Stimulated activated memory B cell treated with anti-CD40 and anti-IgM and Interleukin-4, amounts not matched to agents 10 μg/mL and 1 μg/mL and 100 μg/mL, for 72 hours (primary cell): ENCODE measurements at regions not wholly inside any gene's neighbourhood (a gene's known extent, or its start where the extent isn't known, plus 50 kb on each side); places are given as distances from the start of the nearest gene placed in this dataset.

ENCODE experiments used
- ATAC-seq: fragments of 150-1000 bp; cut with Tn5 transposase; 2 replicates; pipeline ENCODE4 v1.10.0; 2021
- H3K27ac Mint-ChIP-seq: one replicate; pipeline ENCODE4 v1.8.0; 2022; ENCODE audit warnings: mild to moderate bottlenecking, mixed read lengths
- H3K27me3 Mint-ChIP-seq: one replicate; pipeline ENCODE4 v1.8.0; 2022; ENCODE audit warnings: mixed read lengths
- H3K36me3 Mint-ChIP-seq: one replicate; pipeline ENCODE4 v1.8.0; 2022; ENCODE audit warnings: mixed read lengths
- H3K4me1 Mint-ChIP-seq: one replicate; pipeline ENCODE4 v1.8.0; 2022; ENCODE audit warnings: mixed read lengths
- H3K4me3 Mint-ChIP-seq: one replicate; pipeline ENCODE4 v1.8.0; 2022; ENCODE audit warnings: mild to moderate bottlenecking, moderate library complexity, mixed read lengths
- H3K9me3 Mint-ChIP-seq: one replicate; pipeline ENCODE4 v1.8.0; 2022; ENCODE audit warnings: mixed read lengths

GRCh38 chr10:42928064-42928463 lies 145.5 kb downstream of the BMS1 start:
- Mint-ChIP-seq H3K4me1 (peaks cover 8% of the 10 kb centered on the region), H3K4me3 (no peak overlapping the region), H3K36me3 (no peaks in the 10 kb centered on the region), H3K27ac (no peak overlapping the region), H3K9me3 (peaks cover 4% of the 10 kb centered on the region), H3K27me3 (peaks cover 53% of the 10 kb centered on the region)
- ATAC-seq, result no peak

GRCh38 chr10:42929236-42929635 lies 146.6 kb downstream of the BMS1 start:
- H3K36me3 Mint-ChIP-seq, result no peaks in the 10 kb centered on the region
- H3K4me3 Mint-ChIP-seq, result no peak overlapping the region
- H3K4me1 Mint-ChIP-seq, result peaks cover 19% of the 10 kb centered on the region
- no peak for ATAC-seq
- H3K9me3 Mint-ChIP-seq, result no peaks in the 10 kb centered on the region
- no peak overlapping the region for H3K27ac Mint-ChIP-seq
- peaks cover 65% of the 10 kb centered on the region for H3K27me3 Mint-ChIP-seq

GRCh38 chr10:42929993-42930392 lies 146.9 kb upstream of the RET start:
- Mint-ChIP-seq H3K4me3 (no peak overlapping the region), H3K9me3 (no peaks in the 10 kb centered on the region), H3K27me3 (peaks cover 72% of the 10 kb centered on the region), H3K36me3 (no peaks in the 10 kb centered on the region), H3K27ac (no peak overlapping the region), H3K4me1 (peaks cover 21% of the 10 kb centered on the region)
- ATAC-seq, result no peak

GRCh38 chr10:42930516-42931192 lies 146.2 kb upstream of the RET start:
- Mint-ChIP-seq H3K4me1 (peaks cover 21% of the 10 kb centered on the region), H3K36me3 (no peaks in the 10 kb centered on the region), H3K27me3 (peaks cover 79% of the 10 kb centered on the region), H3K9me3 (no peaks in the 10 kb centered on the region), H3K27ac (no peak overlapping the region), H3K4me3 (no peak overlapping the region)
- ATAC-seq, result no peak

DNA sequence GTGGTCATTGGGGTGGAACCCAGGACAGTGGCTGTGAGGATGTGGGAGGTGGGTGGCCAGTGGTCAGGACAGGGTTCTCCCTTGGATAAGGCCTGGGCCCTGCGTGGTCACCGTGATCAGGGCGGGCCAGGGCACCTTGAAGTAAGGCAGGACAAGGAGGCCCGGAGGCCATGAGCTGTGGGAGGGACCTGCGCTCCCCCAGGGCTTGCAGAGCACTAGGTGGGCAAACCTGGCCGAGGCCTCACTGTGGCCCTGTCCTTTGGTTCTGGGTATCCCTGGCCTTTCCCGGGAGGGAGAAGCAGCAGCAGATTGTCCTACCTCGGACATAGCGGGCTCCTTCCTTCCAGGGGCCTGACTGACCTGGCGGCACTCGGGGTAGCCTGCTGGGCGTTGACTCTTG lies 144.8 kb upstream of the RET start:
- H3K36me3 Mint-ChIP-seq, result no peaks in the 10 kb centered on the region
- H3K9me3 Mint-ChIP-seq, result no peaks in the 10 kb centered on the region
- H3K4me3 Mint-ChIP-seq, result no peak overlapping the region
- no peak overlapping the region for H3K27ac Mint-ChIP-seq
- peaks cover 90% of the 10 kb centered on the region for H3K27me3 Mint-ChIP-seq
- no peak for ATAC-seq
- H3K4me1 Mint-ChIP-seq, result peaks cover 21% of the 10 kb centered on the region

DNA sequence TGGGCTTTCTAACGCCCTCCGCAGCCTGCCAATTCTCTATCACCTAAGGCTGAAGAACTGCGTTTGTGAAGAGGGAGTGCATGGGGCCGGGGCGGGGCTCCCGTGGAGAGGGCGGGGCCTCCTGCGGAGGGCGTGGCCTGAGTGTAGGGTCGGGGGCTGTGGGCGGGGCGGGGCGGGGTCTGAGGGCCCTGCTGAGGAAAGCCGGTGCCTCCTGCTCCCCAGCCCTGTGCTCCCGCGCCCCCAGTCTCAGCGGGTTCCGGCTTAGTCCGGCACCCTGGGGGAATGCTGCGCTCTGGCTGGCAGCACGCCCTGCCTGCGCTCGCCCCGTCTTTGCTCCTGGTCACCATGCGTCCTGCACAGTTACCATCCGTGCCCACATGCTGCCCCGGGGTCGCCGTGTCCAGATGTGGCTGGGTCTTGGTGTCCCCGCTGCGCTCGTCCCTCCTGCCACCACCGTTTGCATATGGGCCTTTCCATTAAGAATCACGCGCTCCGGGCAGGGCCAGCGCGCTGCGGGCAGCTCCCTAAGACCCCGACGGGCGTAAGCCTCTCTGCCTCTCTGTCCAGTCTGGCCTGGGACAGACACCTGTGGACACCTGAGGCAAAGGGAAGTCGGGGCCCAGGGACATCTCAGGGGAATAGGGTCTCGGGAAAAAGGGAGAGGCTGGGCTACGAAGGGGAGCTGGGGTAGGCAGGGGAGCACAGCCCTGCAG lies 144.0 kb upstream of the RET start:
- Mint-ChIP-seq H3K4me1 (peaks cover 21% of the 10 kb centered on the region), H3K4me3 (peak overlapping the region; percentile 24), H3K27me3 (peaks cover 82% of the 10 kb centered on the region), H3K9me3 (no peaks in the 10 kb centered on the region), H3K27ac (no peak overlapping the region), H3K36me3 (no peaks in the 10 kb centered on the region)
- ATAC-seq, result peak; percentile 18

DNA sequence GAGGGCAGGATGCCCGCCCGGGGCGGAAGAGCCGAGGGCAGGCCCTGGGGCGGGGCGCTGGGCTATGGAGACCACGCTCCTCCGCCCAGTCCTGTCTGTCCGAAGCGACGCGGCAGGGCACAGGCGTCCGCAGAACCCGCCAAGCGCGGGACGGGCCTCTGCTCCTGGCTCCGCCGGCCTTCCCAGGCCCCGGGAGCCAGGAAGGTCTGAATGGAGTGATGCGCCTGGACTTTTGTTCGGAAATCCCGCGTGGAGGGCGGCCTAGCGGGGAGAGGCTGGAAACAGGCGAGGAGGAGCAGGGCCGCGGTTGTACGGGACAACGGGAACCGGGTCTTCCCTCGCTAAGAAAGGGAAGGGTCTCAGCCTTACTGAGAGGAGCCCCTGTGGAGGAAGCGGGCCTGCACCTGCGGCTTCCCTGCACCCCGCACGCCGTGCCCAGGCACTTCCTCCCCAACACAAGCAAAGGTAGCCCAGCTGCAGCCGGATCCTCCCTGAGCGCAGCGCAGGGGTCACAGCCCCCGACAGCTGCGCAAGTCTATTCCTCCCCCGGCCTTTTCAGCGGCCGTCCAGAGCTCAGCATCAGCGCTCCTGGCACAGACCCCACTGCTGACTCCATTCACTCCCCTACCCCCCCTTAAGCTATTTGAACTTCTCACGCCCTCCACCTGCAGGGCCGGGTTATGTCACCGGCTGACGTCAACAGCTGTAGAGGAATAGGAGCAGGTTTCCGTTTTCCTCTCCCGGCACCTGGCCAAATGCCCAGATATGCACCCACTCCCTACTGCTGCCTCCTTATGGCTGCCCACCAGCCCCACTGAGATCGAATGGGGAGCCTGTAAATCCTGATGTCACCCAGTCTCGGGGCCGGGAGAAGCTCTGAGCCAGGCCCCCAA lies 143.2 kb upstream of the RET start:
- H3K4me1 Mint-ChIP-seq, result peaks cover 21% of the 10 kb centered on the region
- no peaks in the 10 kb centered on the region for H3K36me3 Mint-ChIP-seq
- peak overlapping the region; percentile 44 for H3K4me3 Mint-ChIP-seq
- ATAC-seq, result no peak
- no peak overlapping the region for H3K27ac Mint-ChIP-seq
- H3K9me3 Mint-ChIP-seq, result no peaks in the 10 kb centered on the region
- peaks cover 76% of the 10 kb centered on the region for H3K27me3 Mint-ChIP-seq

DNA sequence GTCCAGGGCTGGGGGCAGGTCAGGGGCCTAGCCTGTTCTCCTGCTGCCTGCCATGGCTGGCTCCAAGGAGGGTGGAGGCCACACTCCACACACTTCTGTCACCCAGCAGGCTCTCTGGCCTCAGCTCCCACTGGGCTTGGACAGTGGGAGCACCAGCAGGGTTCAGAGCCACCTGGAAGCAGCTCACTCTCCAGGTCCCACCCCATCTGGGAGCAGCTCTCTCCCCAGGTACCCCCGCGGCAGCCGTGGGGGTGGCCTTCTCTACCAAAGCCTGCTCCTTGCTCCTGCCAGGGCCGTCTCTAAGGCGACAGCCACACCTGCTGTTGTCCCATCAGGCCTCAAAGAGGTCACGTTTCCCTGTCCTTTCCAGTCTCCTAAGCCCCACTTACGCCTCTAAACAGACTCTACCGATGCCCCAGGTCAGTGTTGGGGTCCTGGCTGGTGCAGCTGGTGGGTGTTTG lies 142.5 kb upstream of the RET start:
- H3K9me3 Mint-ChIP-seq, result no peaks in the 10 kb centered on the region
- no peaks in the 10 kb centered on the region for H3K36me3 Mint-ChIP-seq
- peaks cover 79% of the 10 kb centered on the region for H3K27me3 Mint-ChIP-seq
- ATAC-seq, result no peak
- no peak overlapping the region for H3K27ac Mint-ChIP-seq
- H3K4me3 Mint-ChIP-seq, result no peak overlapping the region
- peaks cover 21% of the 10 kb centered on the region for H3K4me1 Mint-ChIP-seq

- H3K4me3 Mint-ChIP-seq, result no peak overlapping the region
- no peaks in the 10 kb centered on the region for H3K9me3 Mint-ChIP-seq
- ATAC-seq, result no peak
- H3K27me3 Mint-ChIP-seq, result peaks cover 77% of the 10 kb centered on the region
- no peak overlapping the region for H3K27ac Mint-ChIP-seq
- H3K4me1 Mint-ChIP-seq, result peaks cover 21% of the 10 kb centered on the region
- no peaks in the 10 kb centered on the region for H3K36me3 Mint-ChIP-seq
Measured at GRCh38 chr10:42934842-42935241, 142.0 kb upstream of the RET start.

DNA sequence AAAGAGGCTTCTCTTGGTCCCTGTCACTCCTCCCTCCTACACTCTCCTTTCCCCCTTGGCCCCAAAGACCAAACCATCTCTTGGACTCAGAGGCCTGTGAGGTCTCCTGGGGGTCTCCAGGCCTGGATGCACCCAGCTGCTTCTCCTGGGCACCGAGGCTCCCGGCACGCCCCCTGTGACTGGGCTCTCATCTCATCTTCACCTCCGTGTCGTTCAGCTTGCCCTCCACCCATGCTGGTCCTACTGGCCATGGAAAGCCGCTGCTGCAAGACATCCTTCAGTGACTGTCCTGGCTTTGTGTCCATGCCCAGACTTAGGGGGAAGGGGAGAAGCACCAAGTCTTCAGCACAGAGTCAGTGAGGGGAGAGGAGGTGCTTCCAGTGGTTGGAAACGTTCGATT lies 141.4 kb upstream of the RET start:
- Mint-ChIP-seq H3K27me3 (peaks cover 70% of the 10 kb centered on the region), H3K27ac (no peak overlapping the region), H3K4me1 (peaks cover 21% of the 10 kb centered on the region), H3K4me3 (no peak overlapping the region), H3K9me3 (no peaks in the 10 kb centered on the region), H3K36me3 (no peaks in the 10 kb centered on the region)
- ATAC-seq, result no peak

- H3K36me3 Mint-ChIP-seq, result no peaks in the 10 kb centered on the region
- no peak overlapping the region for H3K4me3 Mint-ChIP-seq
Measured at GRCh38 chr10:42936580-42936979, 140.3 kb upstream of the RET start.

DNA sequence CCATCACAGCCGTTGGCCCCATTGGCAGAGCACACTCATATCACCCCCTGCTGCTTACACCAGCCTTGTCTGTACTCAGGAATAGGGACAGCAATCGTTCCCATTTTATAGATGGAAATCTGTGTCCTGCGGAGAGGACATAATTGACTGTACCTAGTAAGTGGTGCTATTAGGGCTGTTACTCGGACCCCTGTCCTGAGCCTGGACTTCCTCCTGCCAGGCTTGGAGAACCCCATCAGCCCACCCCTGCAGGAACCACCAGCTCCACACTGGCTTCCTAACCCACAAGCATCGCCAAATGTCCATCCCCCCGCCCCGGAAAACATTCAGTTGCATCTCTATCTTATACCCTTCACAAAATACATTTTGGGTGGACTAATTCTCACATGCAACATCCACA lies 139.8 kb upstream of the RET start:
- Mint-ChIP-seq H3K36me3 (no peaks in the 10 kb centered on the region), H3K4me3 (no peak overlapping the region)

More at GRCh38 chr10:42936580-42936979, 140.3 kb upstream of the RET start:
- ATAC-seq, result no peak
- Mint-ChIP-seq H3K27me3 (peaks cover 59% of the 10 kb centered on the region), H3K27ac (no peak overlapping the region), H3K9me3 (no peaks in the 10 kb centered on the region), H3K4me1 (peaks cover 21% of the 10 kb centered on the region)

DNA sequence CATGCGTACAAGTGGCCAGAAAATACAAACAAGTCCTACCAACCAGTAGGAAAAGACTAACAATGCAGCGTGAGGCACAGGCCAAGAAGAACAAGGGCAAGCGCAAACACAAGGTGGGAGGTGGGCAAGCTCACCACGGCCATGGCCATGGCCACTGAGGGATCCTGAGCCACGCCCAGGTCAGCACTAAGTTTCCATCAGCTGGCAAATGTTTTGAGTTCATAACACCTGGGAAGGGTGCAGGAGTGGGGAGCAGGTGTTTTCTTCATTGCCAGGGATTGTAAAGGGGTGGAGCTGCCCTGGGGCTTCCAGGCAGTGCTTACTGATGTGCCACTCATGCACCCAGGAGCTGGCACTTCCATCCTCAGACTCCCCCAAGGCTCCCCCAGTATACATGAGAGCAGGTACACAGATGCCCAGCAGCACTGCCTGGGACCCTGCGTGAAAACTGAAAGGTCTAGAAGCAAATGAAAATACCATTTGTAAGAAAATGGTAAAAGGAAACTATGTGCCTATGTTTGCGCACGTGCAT lies 139.2 kb upstream of the RET start:
- peaks cover 48% of the 10 kb centered on the region for H3K27me3 Mint-ChIP-seq
- no peak overlapping the region for H3K27ac Mint-ChIP-seq

More for the DNA sequence above, 139.8 kb upstream of the RET start:
- Mint-ChIP-seq H3K27ac (no peak overlapping the region), H3K9me3 (no peaks in the 10 kb centered on the region), H3K4me1 (peaks cover 21% of the 10 kb centered on the region), H3K27me3 (peaks cover 54% of the 10 kb centered on the region)
- ATAC-seq, result no peak

GRCh38 chr10:42938351-42938750 lies 138.5 kb upstream of the RET start:
- Mint-ChIP-seq H3K9me3 (no peaks in the 10 kb centered on the region), H3K27ac (no peak overlapping the region)

More for the DNA sequence above, 139.2 kb upstream of the RET start:
- H3K4me3 Mint-ChIP-seq, result no peak overlapping the region
- no peaks in the 10 kb centered on the region for H3K9me3 Mint-ChIP-seq
- H3K4me1 Mint-ChIP-seq, result peaks cover 16% of the 10 kb centered on the region
- ATAC-seq, result no peak
- H3K36me3 Mint-ChIP-seq, result no peaks in the 10 kb centered on the region

DNA sequence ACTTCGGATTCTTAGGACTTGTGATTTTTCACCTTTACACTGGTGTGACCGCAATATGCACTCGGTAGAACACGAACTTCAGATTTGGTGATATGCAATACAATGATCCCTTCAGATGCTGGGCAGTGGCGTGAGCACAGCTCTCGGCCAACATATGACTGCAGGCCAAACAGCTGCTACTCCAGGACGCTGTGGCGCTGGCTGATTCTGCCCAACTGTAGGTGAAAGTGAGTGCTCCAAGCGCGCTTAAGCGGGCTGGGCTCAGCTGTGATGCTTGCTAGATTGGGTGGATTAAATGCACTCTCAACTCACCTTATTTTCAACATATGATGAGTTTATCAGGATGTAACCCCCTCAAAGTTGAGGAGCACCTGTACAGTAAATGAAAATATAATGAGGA lies 137.6 kb upstream of the RET start:
- Mint-ChIP-seq H3K9me3 (no peaks in the 10 kb centered on the region), H3K27ac (no peak overlapping the region), H3K4me3 (no peak overlapping the region), H3K4me1 (peaks cover 1% of the 10 kb centered on the region), H3K36me3 (no peaks in the 10 kb centered on the region), H3K27me3 (peaks cover 41% of the 10 kb centered on the region)
- ATAC-seq, result no peak

More at GRCh38 chr10:42938351-42938750, 138.5 kb upstream of the RET start:
- no peak for ATAC-seq
- Mint-ChIP-seq H3K4me1 (peaks cover 10% of the 10 kb centered on the region), H3K36me3 (no peaks in the 10 kb centered on the region), H3K27me3 (peaks cover 41% of the 10 kb centered on the region), H3K4me3 (no peak overlapping the region)
